Mesodermal cell (in vitro differentiated cells): ENCODE measurements at regions not wholly inside any gene's neighbourhood (a gene's known extent, or its start where the extent isn't known, plus 50 kb on each side); places are given as distances from the start of the nearest gene placed in this dataset.

ENCODE experiments used
- H3K27ac ChIP-seq: 2 replicates; pipeline ENCODE4 v1.7.0; 2013; ENCODE audit warnings: mild to moderate bottlenecking, low read depth, low read length, moderate library complexity; ENCODE audit not compliant: severe bottlenecking
- H3K36me3 ChIP-seq: 2 replicates; pipeline ENCODE4 v1.7.1; 2013; ENCODE audit warnings: mild to moderate bottlenecking, low read length, moderate library complexity; ENCODE audit not compliant: control insufficient read depth, insufficient read depth
- H3K4me1 ChIP-seq: one replicate; pipeline ENCODE4 v1.7.1; 2013; ENCODE audit warnings: mild to moderate bottlenecking, low read length; ENCODE audit not compliant: insufficient read depth, control insufficient read depth, poor library complexity, severe bottlenecking
- H3K4me3 ChIP-seq: 2 replicates; pipeline ENCODE4 v1.7.0; 2013; ENCODE audit warnings: low read length, control low read depth, mild to moderate bottlenecking; ENCODE audit not compliant: insufficient read depth, poor library complexity, severe bottlenecking; ENCODE audit errors: extremely low read depth
- H3K9me3 ChIP-seq: 2 replicates; pipeline ENCODE4 v1.7.1; 2013; ENCODE audit warnings: mild to moderate bottlenecking, low read length, moderate library complexity; ENCODE audit not compliant: control insufficient read depth
- WGBS, 2 experiments: methylation state at CpG; one replicate each; pipeline ENCODE4 v1.1.5; 2013; ENCODE audit warnings: missing lambda C conversion rate in 2 of 2; ENCODE audit not compliant: insufficient coverage in 2 of 2; 5-methylcytosine and 5-hydroxymethylcytosine counted together

GRCh38 chr12:30048371-30048770, 264.6 kb upstream of the TMTC1 start:
- no CpG with 5 or more reads among the region's 2 CpGs for WGBS, 2 experiments
- Histone ChIP-seq H3K4me1 (no peaks in the 10 kb centered on the region), H3K4me3 (no peak overlapping the region), H3K27ac (no peak overlapping the region), H3K9me3 (no peaks in the 10 kb centered on the region), H3K36me3 (no peaks in the 10 kb centered on the region)

- 88 to 91% methylated on average over 5 of the region's 5 CpGs for WGBS, 2 experiments
- Histone ChIP-seq H3K9me3 (no peaks in the 10 kb centered on the region), H3K36me3 (no peaks in the 10 kb centered on the region), H3K4me3 (no peak overlapping the region), H3K4me1 (no peaks in the 10 kb centered on the region), H3K27ac (no peak overlapping the region)
These were observed 263.9 kb upstream of the TMTC1 start for GRCh38 chr12:30047516-30048254.

- no peak overlapping the region for H3K4me3 ChIP-seq
- no CpG with 5 or more reads among the region's 2 CpGs for WGBS, 2 experiments
- H3K9me3 ChIP-seq: no peaks in the 10 kb centered on the region
- H3K4me1 ChIP-seq: no peaks in the 10 kb centered on the region
- H3K36me3 ChIP-seq: no peaks in the 10 kb centered on the region
- no peak overlapping the region for H3K27ac ChIP-seq
These were observed 262.6 kb upstream of the TMTC1 start for GRCh38 chr12:30046376-30046775.

GRCh38 chr12:30045171-30045570, 261.4 kb upstream of the TMTC1 start:
- Histone ChIP-seq H3K9me3 (no peaks in the 10 kb centered on the region), H3K36me3 (no peaks in the 10 kb centered on the region), H3K4me3 (no peak overlapping the region), H3K27ac (no peak overlapping the region), H3K4me1 (no peaks in the 10 kb centered on the region)
- 83% methylated on average over 1 of the region's 1 CpG; no CpG with 5 or more reads in 1 of the 2 experiments for WGBS, 2 experiments

- WGBS, 2 experiments: 84 to 88% methylated on average over 4 of the region's 4 CpGs
- Histone ChIP-seq H3K4me1 (no peaks in the 10 kb centered on the region), H3K9me3 (no peaks in the 10 kb centered on the region), H3K27ac (no peak overlapping the region), H3K36me3 (no peaks in the 10 kb centered on the region), H3K4me3 (no peak overlapping the region)
These were observed 260.5 kb upstream of the TMTC1 start for GRCh38 chr12:30044206-30044605.

GRCh38 chr12:30043151-30043847, 259.6 kb upstream of the TMTC1 start:
- no peaks in the 10 kb centered on the region for H3K36me3 ChIP-seq
- no peaks in the 10 kb centered on the region for H3K4me1 ChIP-seq
- no peaks in the 10 kb centered on the region for H3K9me3 ChIP-seq
- WGBS, 2 experiments: 85 to 100% methylated on average over 1 to 2 of the region's 6 CpGs
- H3K27ac ChIP-seq: no peak overlapping the region
- H3K4me3 ChIP-seq: no peak overlapping the region

GRCh38 chr12:30041096-30041495, 257.4 kb upstream of the TMTC1 start:
- H3K4me1 ChIP-seq: no peaks in the 10 kb centered on the region
- H3K36me3 ChIP-seq: no peaks in the 10 kb centered on the region
- WGBS, 2 experiments: 100% methylated on average over 2 of the region's 2 CpGs; no CpG with 5 or more reads in 1 of the 2 experiments
- H3K4me3 ChIP-seq: no peak overlapping the region
- no peak overlapping the region for H3K27ac ChIP-seq
- no peaks in the 10 kb centered on the region for H3K9me3 ChIP-seq

GRCh38 chr12:30030693-30031374, 247.1 kb upstream of the TMTC1 start:
- no peaks in the 10 kb centered on the region for H3K36me3 ChIP-seq
- no peak overlapping the region for H3K27ac ChIP-seq
- no peaks in the 10 kb centered on the region for H3K9me3 ChIP-seq
- 94% methylated on average over 2 of the region's 3 CpGs; no CpG with 5 or more reads in 1 of the 2 experiments for WGBS, 2 experiments
- H3K4me3 ChIP-seq: no peak overlapping the region
- H3K4me1 ChIP-seq: peaks cover 12% of the 10 kb centered on the region

GRCh38 chr12:30026621-30027234, 243.0 kb upstream of the TMTC1 start:
- H3K4me1 ChIP-seq: peaks cover 17% of the 10 kb centered on the region
- peaks cover 9% of the 10 kb centered on the region for H3K9me3 ChIP-seq
- peak overlapping the region; percentile 93 for H3K27ac ChIP-seq
- no peak overlapping the region for H3K4me3 ChIP-seq
- WGBS, 2 experiments: 83% methylated on average over 1 of the region's 2 CpGs; no CpG with 5 or more reads in 1 of the 2 experiments
- no peaks in the 10 kb centered on the region for H3K36me3 ChIP-seq

GRCh38 chr12:30025317-30025716, 241.6 kb upstream of the TMTC1 start:
- peaks cover 9% of the 10 kb centered on the region for H3K9me3 ChIP-seq
- no peaks in the 10 kb centered on the region for H3K36me3 ChIP-seq
- H3K4me1 ChIP-seq: peaks cover 17% of the 10 kb centered on the region
- no peak overlapping the region for H3K4me3 ChIP-seq
- H3K27ac ChIP-seq: no peak overlapping the region
